NCI-H2227 (cell line): ENCODE measurements at regions not wholly inside any gene's neighbourhood (a gene's known extent, or its start where the extent isn't known, plus 50 kb on each side); places are given as distances from the start of the nearest gene placed in this dataset.

Experiments
- DNase-seq: peaks from one replicate; lab custom pipeline; 2025; ENCODE audit not compliant: unreplicated experiment; lab: John Stamatoyannopoulos, UW

DNA sequence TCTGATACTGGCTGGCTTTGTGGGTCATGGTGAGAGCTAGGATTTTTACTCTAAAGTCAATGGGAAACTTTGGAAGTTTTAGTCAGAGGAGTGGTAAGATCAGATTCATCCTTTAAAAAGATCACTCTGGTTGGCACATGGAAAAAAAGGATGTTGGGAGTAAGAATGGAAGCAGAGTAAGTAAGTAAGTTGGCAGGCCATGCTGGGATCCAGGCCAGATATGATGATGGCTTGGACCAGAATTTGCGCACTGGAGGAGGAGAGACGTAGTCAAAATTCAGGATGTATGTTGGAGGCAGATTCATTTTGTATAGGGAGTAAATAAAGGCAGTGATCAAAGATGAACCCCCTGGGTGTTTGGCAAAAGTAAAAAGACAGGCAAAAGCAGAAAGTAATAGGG is 283.3 kb upstream of the THSD7B start:
- no peak for DNase-seq

DNA sequence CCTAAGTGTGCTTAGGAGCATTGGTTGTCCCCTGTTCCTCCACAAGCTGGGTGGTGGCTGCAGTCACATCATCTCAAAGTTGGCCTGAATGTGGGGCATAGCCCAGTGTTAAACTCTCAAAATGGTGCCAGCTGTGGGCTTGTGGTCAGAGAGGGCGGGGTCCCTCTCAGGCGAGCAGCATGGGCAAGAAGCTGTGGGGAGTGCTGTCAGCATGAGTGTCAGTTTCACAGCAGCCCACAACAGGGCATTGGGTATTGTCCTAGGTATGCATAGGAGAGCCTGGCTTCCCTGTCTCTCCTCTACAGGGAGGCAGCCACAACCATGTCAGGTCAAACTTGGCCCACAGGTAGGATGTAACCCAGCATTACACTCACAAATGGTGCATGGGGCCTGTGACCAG is 285.6 kb upstream of the THSD7B start:
- no peak for DNase-seq

DNA sequence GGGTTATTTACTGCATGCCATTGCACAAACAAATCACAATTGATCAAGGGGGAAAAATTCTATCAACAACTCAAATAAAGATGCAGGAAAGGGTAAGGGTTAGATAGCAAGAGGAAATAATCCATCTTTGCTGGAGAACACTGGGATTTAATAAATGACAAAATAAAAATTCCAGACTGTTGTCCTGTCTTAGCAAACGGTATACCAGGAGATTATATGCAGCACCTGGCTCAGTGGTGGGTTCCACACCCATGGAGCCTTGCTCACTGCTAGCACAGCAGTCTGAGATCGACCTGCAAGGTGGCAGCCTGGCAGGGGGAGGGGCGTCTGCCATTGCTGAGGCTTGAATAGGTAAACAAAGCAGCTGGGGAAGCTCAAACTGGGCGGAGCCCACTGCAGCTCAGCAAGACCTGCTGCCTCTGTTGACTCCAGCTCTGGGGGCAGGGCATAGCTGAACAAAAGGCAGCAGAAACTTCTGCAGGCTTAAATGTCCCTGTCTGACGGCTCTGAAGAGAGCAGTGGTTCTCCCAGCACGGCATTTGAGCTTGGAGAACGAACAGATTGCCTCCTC is 296.5 kb upstream of the THSD7B start:
- DNase-seq: no peak

DNA sequence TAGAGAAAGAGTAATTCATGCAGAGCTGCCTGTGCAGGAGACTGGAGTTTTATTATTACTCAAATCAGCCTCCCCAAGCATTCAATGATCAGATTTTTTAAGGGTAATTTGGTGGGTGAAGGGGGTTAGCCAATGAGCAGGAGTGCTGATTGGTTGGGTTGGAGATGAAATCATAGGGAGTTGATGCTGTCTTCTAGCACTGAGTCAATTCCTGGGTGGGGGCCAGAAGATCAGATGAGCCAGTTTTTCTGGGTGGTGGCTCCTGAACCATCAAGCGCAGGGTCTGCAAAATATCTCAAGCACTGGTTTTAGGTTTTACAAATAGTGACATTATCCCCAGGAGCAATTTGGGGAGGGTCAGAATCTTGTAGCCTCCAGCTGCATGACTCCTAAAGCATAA is 312.8 kb upstream of the THSD7B start:
- DNase-seq: no peak

DNA sequence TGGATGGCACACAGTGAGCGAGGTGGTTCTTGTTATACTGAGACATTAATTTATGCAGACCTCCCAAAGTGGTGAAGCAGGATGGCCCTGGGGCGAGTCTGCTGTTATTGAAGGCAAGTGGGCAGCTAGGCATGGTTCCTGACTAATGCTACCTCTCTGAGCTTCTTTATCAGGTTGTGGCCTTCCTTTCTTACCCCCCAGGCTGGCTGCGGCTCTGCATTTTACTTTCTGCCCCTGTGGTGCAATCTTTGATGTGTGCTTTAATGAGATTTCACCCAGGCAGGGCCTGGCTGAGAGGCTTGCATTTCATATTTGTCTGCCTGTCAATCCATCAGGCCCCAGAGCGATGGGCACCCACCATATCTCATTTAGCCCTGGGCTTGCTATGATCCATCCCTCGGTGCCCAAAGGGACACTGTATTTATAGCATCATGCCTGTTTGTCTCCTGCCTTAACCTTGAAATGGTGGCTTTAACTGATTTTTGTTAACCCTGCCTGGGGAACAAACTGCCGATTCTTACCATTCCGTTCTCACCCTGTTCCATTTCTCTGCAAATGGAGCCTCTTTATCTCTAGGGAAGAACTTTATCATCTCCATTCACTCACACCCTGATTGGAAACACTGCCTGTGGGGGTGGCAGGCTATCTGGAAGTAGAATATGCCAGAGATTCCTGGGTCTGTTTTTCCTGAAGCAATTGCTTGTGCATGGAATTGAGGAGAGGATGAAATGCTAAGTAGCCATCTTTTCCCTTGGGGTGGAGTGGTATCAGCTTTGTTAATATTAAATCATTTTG is 316.2 kb upstream of the THSD7B start:
- no peak for DNase-seq

DNA sequence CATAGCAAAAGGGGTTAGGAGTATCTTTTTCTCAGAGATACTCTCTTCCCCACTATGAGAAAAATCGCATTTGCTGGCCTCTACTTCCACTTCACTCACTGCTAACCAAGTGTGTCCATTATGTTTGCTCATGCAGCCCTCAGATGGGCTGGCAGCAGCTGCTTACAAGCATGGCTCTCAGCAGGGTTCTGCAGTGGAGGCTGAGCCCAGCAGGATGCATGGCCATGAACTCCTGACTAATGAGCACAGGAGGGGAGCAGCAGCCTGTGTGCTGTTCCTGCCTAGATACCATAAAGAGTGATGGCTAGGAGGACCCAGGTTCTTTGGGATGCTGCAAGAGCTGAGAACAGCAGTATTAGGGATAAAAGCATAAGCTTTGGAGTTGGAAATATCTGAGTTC is 316.9 kb upstream of the THSD7B start:
- peak; percentile 32 for DNase-seq

- DNase-seq: peak; percentile 52
Measured at GRCh38 chr2:136444323-136444722, 321.0 kb upstream of the THSD7B start.

DNA sequence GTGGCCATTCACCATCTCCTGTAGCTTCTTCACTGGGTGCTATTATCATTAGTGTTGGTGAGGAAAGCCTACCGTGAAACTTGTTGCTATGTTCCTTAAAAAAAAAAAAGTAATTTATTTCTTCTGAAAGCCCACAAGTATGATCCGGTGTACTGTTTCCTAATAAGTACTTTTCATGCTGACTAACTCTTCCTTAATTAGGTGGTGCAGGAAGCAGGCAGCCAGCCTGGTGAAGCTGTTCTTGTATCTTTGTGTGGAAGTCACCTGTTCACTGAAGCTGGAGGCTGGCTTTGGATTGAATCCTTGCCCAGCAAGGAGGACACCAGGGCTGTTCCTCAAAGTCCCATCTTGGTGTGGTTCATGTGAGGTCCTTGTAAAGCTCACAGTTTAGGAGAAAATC is 321.7 kb upstream of the THSD7B start:
- no peak for DNase-seq

GRCh38 chr2:136441979-136442714 is 323.2 kb upstream of the THSD7B start:
- DNase-seq: peak; percentile 51

GRCh38 chr2:136439064-136439676 is 321.2 kb upstream of the CXCR4 start:
- DNase-seq: peak; percentile 52

- no peak for DNase-seq
Measured at GRCh38 chr2:136437461-136437860, 319.5 kb upstream of the CXCR4 start.

DNA sequence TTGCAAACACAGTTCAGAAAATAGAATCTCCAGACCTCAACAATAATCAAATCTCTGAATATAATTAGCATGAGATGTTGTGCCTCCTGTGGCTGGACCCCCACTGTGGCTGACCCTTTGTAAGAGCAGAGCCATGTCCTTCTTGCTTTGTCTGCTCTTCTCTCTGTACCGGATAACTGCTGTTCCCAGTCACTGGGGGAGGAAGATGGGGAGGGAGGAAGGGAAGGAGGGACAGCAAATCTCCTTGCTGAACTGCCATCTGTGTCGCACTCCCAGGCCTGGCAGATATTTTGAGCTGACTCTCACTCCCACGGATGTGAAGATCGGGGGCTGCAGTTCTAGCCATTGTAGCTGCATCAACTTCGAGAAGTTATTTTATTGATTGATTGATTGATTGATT is 319.0 kb upstream of the CXCR4 start:
- no peak for DNase-seq

DNA sequence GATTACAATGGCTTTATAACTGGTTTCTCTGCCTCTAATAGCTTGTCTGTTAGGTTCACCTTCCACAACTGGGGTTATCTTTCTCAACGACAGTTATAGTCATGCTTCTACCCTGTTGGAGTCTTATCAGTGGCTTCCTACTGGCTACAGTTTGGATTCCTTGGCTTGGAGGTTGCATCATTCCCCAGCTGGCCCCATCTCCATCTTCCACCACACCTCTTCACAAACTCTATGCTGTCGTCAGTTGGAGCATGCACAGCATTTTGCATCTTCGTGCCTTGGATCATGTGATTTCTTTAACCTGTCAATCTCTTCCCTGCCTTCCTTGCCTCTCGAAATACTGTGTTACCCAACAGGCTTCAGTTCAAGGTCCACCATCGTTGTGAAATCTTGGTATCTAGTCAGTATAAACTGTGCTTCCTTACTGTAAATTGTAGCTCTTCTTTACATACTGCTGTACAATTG is 316.3 kb upstream of the CXCR4 start:
- no peak for DNase-seq

- DNase-seq: no peak
Measured at GRCh38 chr2:136433261-136433660, 315.3 kb upstream of the CXCR4 start.

DNA sequence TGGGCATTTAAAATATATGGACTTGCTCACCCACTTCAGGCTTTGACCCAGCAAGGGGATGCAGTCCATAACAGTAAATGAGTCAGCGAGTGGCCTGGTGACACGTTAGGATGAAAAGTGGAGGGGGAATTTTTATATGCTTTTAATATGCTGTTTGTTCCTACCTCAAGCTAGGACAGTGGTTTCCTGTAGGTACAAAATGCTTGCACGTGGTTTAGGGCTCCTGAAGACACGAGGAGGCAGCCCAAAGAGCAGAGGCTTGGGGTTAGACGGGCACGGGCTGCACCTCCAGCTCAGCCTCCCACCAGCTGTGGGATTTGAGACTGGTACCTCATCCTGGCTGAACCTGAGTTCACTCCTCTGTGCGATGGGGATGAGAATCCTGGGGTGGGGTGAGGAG is 306.2 kb upstream of the CXCR4 start:
- DNase-seq: no peak

- DNase-seq: peak; percentile 95
Measured at GRCh38 chr2:136423516-136423996, 305.6 kb upstream of the CXCR4 start.

- DNase-seq: no peak
Measured at GRCh38 chr2:136422512-136422911, 304.6 kb upstream of the CXCR4 start.

DNA sequence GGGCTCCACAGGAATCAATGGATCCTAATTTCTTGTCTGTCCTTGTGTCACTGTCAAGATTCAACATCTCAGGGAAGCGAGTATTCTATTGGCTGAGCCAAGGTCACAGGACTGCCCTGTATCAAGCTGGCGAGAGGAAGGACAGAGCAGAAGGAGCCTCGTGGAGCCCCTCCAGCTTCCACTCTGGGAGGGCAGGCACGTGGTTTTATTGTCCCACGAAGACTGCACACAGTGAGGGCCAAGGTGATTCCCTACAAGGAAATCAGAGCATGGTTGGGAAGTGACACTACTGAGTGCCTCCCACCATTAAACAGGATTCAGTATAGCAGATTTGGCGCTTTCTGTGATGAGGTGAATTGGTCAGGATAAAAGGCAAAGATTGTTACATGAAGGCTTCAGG is 302.4 kb upstream of the CXCR4 start:
- no peak for DNase-seq

DNA sequence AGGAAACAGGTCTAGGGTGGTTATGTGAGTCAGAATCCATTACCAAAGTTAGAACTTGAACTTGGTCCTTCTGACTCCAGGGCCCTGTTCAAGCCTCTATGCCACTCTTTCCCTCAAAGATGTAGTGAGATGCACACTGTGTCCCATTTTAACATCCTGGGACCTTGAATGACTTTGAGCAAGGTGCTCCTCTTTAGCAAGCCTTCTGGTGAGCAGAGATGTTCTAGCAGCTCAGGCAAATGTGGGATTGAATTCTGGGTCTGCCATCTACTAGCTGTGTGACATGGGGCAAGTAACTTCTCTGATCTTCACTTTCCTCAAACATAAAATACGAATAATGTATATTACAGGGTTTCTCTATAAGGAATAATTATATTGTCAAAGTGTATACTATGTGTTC is 294.0 kb upstream of the CXCR4 start:
- DNase-seq: no peak

DNA sequence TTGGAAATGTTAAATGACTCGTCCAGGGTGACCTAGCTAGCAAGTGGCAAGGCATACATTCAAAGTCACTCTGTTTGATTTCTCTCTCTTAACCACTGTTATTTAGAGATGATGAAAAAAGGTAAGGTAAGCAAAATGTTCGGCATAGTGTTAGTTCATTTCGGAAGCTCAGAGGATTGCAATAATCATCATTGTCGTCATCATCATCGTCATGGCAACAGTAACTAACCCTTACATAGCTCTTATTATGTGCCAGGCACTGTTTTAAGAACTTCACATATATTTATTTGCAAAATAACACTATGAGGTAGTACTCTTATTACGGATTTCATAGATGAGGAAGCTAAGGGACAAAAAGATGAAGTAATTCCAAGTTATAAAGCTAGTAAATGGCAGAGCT is 292.7 kb upstream of the CXCR4 start:
- DNase-seq: no peak

DNA sequence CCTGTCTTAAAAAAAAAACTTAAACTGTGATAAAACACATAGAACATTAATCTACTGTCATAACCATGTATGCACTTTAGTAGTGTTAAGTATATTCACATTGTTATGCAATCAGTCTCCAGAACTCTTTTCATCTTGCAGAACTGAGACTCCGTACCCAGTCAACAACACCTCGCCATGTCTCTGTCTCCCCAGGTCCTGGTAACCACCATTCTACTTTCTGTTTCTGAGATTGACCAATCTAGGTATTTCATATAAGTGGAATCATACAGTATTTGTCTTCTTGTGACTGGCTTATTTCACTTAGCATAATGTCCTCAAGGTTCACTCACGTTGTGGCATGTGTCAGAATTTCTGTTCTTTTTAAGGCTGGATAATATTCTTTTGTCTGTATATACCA is 290.8 kb upstream of the CXCR4 start:
- no peak for DNase-seq

DNA sequence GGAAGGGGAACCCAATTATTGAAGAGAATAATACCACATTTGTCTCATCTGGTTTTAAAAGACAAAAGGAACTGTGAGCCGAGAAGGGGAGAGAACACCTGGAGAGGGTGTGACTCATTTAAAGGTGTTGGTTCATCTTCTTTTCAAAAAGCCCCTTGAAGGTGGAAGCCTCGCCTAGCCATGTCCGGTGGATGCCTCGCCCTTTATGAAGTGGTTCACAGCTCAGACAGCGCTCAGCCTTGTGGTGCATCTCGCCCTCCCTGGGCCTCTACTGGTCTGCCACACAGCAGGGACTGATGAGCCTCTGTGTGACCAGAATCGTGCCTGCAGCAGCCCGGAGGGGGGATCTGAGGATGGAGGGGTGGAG is 290.0 kb upstream of the CXCR4 start:
- no peak for DNase-seq
